ENCODE measurements at regions not wholly inside any gene's neighbourhood (a gene's known extent, or its start where the extent isn't known, plus 50 kb on each side); places are given as distances from the start of the nearest gene placed in this dataset.

DNA sequence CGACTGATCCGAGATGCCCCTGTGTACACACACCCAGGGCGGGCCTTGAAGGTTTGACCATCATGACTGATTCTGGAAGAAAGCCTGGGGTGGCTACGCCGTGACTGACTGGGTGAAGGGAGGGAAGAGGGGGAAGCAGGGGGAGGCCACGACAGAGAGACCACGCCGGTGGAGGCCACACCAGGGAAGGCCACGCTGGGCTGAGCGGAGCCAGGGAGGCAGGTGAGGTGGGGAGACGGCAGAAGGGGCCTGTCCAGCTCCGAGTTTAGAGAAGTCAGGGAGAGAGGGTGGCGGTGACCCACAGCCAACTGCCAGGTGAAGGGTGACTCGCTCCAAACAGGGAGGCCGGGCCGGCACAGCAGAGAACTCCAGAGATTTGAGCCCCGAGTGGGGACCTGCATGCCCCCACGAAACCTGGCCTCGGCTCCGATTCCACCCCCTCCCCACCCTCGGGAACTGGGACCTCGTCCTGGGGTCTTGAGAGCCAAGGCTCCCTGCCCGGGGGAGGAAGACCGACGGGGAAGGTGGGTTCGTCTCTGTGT is 102.6 kb downstream of the PTPRS start:
- ATAC-seq (no peak), DNase-seq (ENCODE audit: low spot score) (no peak)

DNA sequence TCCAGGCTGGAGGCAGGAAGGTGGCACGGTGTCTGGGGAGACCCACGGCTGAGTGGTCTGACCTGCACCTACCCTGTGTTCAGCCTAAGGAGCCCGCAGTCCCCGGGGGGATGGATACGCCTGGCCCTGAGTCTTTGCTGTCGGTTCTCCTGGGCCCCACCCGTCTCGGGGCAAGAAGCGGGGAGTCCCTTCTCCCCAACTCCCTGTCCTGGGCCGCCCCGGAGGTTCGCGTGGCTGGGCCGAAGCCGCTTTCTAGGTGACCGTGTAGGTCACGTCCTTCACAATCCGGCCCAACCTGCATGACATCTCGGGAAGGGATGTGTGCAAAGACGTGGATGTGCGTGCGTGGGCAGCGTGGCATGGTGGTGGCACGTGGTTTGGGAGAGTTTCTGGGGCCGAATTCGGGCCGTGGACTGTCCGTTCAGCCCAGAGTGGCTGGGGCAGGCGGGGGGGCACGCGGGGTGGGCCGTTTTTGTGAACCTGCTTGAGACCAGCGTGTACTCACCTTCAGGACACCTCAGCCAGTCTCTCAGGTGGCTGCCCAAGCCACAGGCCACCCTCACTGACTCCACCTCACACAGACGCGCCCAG is 103.3 kb downstream of the PTPRS start:
- DNase-seq (ENCODE audit: low spot score) = no peak
- no peak for ATAC-seq

GRCh38 chr19:5235458-5236219 is 105.0 kb downstream of the PTPRS start:
- ATAC-seq = no peak
- no peak for DNase-seq (ENCODE audit: low spot score)

DNA sequence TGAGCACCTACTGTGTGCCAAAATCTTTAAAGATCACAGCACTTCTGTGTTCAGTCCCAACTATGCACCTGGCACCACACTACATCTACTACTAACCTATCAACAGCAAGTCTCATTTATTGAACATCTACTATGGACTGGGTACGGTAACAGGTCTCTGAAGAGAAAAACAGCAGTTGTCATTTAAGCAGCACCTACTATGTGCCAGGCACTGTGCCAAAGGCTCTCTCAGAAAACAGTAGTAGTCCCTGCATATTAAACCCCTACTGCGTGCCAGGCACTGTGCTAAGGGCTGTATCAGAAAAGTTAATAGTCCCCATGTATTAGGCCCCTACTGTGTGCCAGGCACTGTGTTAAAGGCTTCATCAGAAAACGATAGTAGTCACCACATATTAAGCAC is 106.2 kb downstream of the PTPRS start:
- ATAC-seq (no peak), DNase-seq (ENCODE audit: low spot score) (no peak)

DNA sequence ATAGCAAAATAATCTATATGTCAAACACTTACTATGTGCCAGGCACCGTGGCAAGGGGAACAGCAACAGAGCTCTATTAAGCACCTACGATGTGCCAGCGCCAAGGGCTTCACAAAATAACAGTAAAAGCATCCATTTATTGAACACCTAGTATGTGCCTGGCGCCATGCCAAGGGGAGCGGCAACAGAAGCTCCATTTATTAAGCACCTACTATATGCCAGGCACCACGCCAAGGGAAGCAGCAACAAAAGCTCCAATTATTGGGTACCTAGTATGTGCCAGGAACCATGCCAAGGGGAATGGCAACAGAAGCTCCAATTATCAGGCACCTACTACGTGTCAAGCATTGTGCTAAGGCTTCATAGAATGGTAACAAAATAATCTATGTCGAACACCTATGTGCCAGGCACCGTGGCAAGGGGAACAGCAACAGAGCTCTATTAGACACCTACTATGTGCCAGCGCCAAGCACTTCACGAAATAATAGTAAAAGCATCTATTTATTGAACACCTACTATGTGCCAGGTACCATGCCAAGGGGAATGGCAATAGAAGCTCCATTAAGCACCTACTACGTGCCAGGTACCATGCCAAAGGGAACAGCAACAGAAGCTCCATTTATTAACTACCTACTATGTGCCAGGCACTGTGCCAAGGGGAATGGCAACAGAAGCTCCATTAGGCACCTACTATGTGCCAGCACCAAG is 107.7 kb downstream of the PTPRS start:
- ATAC-seq = no peak
- no peak for DNase-seq (ENCODE audit: low spot score)

DNA sequence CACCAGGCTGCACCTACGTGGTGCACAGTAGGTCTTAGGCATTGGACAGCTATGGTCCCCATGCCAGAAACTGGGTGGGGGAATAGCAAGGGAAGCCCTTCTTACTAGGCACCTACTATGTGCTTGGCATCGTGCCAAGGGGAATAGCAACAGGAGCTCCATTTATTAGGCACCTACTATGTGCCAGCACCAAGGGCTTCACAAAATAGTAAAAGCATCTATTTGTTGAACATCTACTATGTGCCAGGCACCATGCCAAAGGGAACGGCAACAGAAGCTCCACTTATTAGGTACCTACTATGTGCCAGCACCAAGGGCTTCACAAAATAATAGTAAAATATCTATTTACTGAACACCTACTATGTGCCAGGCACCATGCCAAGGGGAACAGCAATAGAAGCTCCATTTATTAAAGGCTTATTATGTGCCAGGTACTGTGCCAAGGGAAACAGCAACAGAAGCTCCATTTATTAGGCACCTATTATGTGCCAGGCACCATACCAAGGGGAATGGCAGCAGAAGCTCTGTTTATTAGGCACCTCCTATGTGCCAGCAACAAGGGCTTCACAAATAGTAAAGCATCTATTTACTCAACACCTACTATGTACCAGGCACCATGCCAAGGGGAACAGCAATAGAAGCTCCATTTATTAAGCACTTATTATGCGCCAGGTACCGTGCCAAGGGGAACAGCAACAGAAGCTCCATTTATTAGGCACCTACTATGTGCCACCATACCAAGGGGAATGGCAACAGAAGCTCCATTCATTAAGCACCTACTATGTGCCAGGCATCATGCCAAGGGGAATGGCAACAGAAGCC is 108.5 kb downstream of the PTPRS start:
- ATAC-seq (no peak), DNase-seq (ENCODE audit: low spot score) (no peak)

GRCh38 chr19:5230730-5231555 is 109.7 kb downstream of the PTPRS start:
- DNase-seq (ENCODE audit: low spot score) (no peak), ATAC-seq (no peak)

- ATAC-seq (no peak), DNase-seq (ENCODE audit: low spot score) (no peak)
Measured at GRCh38 chr19:5229778-5230335, 110.8 kb downstream of the PTPRS start.

DNA sequence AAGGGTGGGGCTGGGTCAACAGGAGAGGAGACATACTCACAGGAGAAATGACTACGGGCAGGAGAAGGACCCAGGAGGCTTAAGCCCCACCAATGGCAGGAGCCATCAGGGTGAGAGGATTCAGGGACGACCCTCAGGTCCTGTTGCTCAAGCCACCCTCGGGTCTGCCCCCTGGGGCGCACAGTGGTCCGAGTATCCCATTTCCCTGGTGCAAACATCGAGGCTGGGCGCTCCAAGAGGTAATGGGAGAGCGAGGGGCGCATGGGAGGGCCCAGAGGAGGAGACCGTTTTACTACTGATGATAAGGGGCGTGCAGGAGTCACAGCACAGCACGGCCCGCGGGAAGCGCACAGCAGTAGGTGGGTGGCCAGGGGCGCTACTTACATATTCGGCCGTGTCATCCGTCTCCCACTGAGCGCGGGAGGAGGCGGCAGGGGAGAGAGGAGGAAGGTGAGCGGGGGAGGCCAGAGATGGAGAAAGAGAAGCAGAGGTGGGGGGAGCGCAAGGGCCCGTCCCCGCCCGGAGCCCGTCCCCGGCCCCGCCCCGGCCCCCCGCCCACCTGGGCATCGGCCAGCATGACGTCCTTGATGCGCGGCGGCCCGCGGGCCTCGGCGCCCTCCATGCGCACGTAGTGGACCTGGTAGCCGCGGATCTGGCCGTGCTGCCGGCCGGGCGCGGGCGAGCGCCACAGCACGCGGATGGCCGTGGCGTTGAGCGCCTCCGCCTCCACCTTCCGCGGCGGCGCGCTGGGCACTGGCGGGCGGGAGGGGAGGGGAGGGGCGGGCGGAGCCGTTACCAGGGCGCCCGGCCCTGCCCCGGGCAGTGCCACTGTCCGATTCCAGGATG is 111.5 kb downstream of the PTPRS start:
- ATAC-seq (no peak), DNase-seq (ENCODE audit: low spot score) (no peak)

- DNase-seq (ENCODE audit: low spot score) (no peak), ATAC-seq (no peak)
Measured at GRCh38 chr19:5228490-5228889, 112.1 kb downstream of the PTPRS start.

- ATAC-seq (no peak), DNase-seq (ENCODE audit: low spot score) (no peak)
Measured at GRCh38 chr19:5225486-5226345, 114.9 kb downstream of the PTPRS start.

- DNase-seq (ENCODE audit: low spot score) (no peak), ATAC-seq (no peak)
Measured at GRCh38 chr19:5224480-5224879, 116.1 kb downstream of the PTPRS start.

GRCh38 chr19:5222821-5223321 is 117.7 kb downstream of the PTPRS start:
- ATAC-seq (no peak), DNase-seq (ENCODE audit: low spot score) (no peak)

DNA sequence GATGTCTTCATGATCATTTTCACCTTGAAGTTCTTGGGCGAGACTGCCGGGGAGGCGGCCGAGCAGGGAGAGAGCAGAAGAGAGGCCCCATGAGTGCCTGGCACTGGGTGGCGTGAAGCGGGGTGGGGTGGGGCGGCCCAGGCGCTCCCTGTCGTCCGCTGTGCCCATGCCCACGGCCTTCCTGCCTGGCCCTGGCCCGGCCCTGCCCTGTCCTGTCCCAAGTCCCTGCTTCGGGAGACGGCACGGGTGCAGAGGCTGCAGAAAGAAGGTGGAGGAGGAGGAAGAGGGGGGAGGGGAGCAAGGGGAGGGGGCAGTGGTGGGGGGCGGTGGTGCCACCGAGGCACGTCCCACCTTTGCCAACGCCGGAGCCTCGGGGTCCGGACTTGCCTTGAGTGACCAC is 118.4 kb downstream of the PTPRS start:
- no peak for ATAC-seq
- no peak for DNase-seq (ENCODE audit: low spot score)

- no peak for ATAC-seq
- no peak for DNase-seq (ENCODE audit: low spot score)
Measured at GRCh38 chr19:5220866-5221265, 119.7 kb downstream of the PTPRS start.

GRCh38 chr19:5220361-5220760 is 120.3 kb downstream of the PTPRS start:
- DNase-seq (ENCODE audit: low spot score) (no peak), ATAC-seq (no peak)

- ATAC-seq = no peak
- DNase-seq (ENCODE audit: low spot score) = no peak
Measured at GRCh38 chr19:5219551-5220304, 120.9 kb downstream of the PTPRS start.
